Gastroesophageal sphincter (tissue), 3 donors: ENCODE measurements at regions not wholly inside any gene's neighbourhood (a gene's known extent, or its start where the extent isn't known, plus 50 kb on each side); places are given as distances from the start of the nearest gene placed in this dataset.

ENCODE experiments used
- EP300 ChIP-seq: sonication (generic); formaldehyde crosslinking; IDR thresholded peaks from one replicate; pipeline ENCODE4 v1.6.1; 2017; ENCODE audit warnings: antibody characterized with exemption, mild to moderate bottlenecking
- POLR2A ChIP-seq, 2 donors: fragments of 450-650 bp; IDR thresholded peaks; one replicate each; pipeline ENCODE4 v1.6.1; 2017; ENCODE audit warnings: antibody characterized with exemption in 2 of 2, mild to moderate bottlenecking in 2 of 2, moderate library complexity in 1 of 2
- POLR2AphosphoS5 ChIP-seq: sonication (generic); formaldehyde crosslinking; IDR thresholded peaks from one replicate; pipeline ENCODE4 v1.6.1; 2017; ENCODE audit warnings: antibody characterized with exemption
- TF ChIP-seq, protein P1 (sequence below), 4 experiments: fragments of 200-600 bp in 2 of 4; fragments of 450-650 bp in 2 of 4; sonication (generic) in 1 of 4; IDR thresholded peaks; one replicate each; pipeline ENCODE4 v1.5.1; 2017 to 2019; ENCODE audit warnings: antibody characterized with exemption in 4 of 4, mild to moderate bottlenecking in 2 of 4, moderate library complexity in 2 of 4

DNA sequence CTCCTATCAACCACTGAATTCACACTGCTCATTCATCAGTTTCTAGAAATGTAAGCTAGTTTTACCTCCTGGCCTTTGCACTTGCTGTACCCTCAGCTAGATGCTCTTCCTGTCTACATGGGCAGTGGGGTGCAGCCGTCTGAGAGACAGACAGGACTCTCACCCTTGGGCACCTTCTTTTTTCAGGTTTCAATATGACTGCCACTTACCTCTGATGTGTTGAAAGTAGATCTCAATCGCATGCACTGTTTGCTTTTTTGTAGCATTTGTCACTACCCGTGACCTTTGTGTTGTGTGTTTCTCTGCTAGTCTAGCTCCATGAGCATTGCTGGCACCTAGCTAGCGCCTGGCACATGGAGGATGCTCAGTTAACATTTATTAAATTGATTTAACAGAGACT is 403.1 kb upstream of the TRPC7 start:
- TF ChIP-seq, protein P1, sequence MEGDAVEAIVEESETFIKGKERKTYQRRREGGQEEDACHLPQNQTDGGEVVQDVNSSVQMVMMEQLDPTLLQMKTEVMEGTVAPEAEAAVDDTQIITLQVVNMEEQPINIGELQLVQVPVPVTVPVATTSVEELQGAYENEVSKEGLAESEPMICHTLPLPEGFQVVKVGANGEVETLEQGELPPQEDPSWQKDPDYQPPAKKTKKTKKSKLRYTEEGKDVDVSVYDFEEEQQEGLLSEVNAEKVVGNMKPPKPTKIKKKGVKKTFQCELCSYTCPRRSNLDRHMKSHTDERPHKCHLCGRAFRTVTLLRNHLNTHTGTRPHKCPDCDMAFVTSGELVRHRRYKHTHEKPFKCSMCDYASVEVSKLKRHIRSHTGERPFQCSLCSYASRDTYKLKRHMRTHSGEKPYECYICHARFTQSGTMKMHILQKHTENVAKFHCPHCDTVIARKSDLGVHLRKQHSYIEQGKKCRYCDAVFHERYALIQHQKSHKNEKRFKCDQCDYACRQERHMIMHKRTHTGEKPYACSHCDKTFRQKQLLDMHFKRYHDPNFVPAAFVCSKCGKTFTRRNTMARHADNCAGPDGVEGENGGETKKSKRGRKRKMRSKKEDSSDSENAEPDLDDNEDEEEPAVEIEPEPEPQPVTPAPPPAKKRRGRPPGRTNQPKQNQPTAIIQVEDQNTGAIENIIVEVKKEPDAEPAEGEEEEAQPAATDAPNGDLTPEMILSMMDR (IDR thresholded peaks at IDR 0.05), result no peak
- TF ChIP-seq POLR2A (IDR thresholded peaks at IDR 0.05) (no peak), EP300 (no peak), POLR2AphosphoS5 (no peak)
